HG02885 (cell line): ENCODE measurements at regions not wholly inside any gene's neighbourhood (a gene's known extent, or its start where the extent isn't known, plus 50 kb on each side); places are given as distances from the start of the nearest gene placed in this dataset.

Source experiments
- ATAC-seq: cut with Tn5 transposase; IDR thresholded peaks from one replicate; pipeline ENCODE4 v1.9.1; 2021; ENCODE audit warnings: mild to moderate bottlenecking; ENCODE audit not compliant: unreplicated experiment, poor library complexity

GRCh38 chr10:61110188-61110844 is 166.3 kb upstream of the RHOBTB1 start:
- ATAC-seq, result no peak

GRCh38 chr10:61108915-61109314 is 164.9 kb upstream of the RHOBTB1 start:
- no peak for ATAC-seq

GRCh38 chr10:61100887-61101286 is 156.9 kb upstream of the RHOBTB1 start:
- no peak for ATAC-seq

- ATAC-seq, result no peak
Observed at GRCh38 chr10:61099756-61100155, 155.8 kb upstream of the RHOBTB1 start.

- ATAC-seq, result no peak
Observed at GRCh38 chr10:61098966-61099365, 155.0 kb upstream of the RHOBTB1 start.

GRCh38 chr10:61097026-61097425 is 153.0 kb upstream of the RHOBTB1 start:
- no peak for ATAC-seq

- no peak for ATAC-seq
Observed at GRCh38 chr10:61096056-61096455, 152.1 kb upstream of the RHOBTB1 start.

- no peak for ATAC-seq
Observed at GRCh38 chr10:61091531-61091930, 147.5 kb upstream of the RHOBTB1 start.

- ATAC-seq, result no peak
Observed at GRCh38 chr10:61089251-61089650, 145.3 kb upstream of the RHOBTB1 start.

- no peak for ATAC-seq
Observed at GRCh38 chr10:61084493-61084892, 140.5 kb upstream of the RHOBTB1 start.

GRCh38 chr10:61081301-61081700 is 137.3 kb upstream of the RHOBTB1 start:
- ATAC-seq, result no peak

GRCh38 chr10:61078542-61079275 is 134.7 kb upstream of the RHOBTB1 start:
- no peak for ATAC-seq

GRCh38 chr10:61076572-61077114 is 132.7 kb upstream of the RHOBTB1 start:
- ATAC-seq, result no peak

- no peak for ATAC-seq
Observed at GRCh38 chr10:61073391-61073790, 129.4 kb upstream of the RHOBTB1 start.

- no peak for ATAC-seq
Observed at GRCh38 chr10:61071580-61071979, 127.6 kb upstream of the RHOBTB1 start.

- no peak for ATAC-seq
Observed at GRCh38 chr10:61068471-61068870, 124.5 kb upstream of the RHOBTB1 start.

GRCh38 chr10:61067671-61068336 is 123.8 kb upstream of the RHOBTB1 start:
- no peak for ATAC-seq

GRCh38 chr10:61066661-61067344 is 122.8 kb upstream of the RHOBTB1 start:
- ATAC-seq, result no peak

- ATAC-seq, result no peak
Observed at GRCh38 chr10:61065051-61065450, 121.1 kb upstream of the RHOBTB1 start.

- ATAC-seq, result no peak
Observed at GRCh38 chr10:61064356-61064755, 120.4 kb upstream of the RHOBTB1 start.

GRCh38 chr10:61063901-61064300 is 119.9 kb upstream of the RHOBTB1 start:
- no peak for ATAC-seq
